ENCODE measurements at regions not wholly inside any gene's neighbourhood (a gene's known extent, or its start where the extent isn't known, plus 50 kb on each side); places are given as distances from the start of the nearest gene placed in this dataset.

GRCh38 chr3:148214705-148215104 is 483.0 kb upstream of the AGTR1 start:
- no peak for TF ChIP-seq CTCF (IDR thresholded peaks at IDR 0.05)
- no peak for TF ChIP-seq TCF7L2 (IDR thresholded peaks at IDR 0.05; ENCODE audit: low read depth, low read length)
- TF ChIP-seq, protein P1, sequence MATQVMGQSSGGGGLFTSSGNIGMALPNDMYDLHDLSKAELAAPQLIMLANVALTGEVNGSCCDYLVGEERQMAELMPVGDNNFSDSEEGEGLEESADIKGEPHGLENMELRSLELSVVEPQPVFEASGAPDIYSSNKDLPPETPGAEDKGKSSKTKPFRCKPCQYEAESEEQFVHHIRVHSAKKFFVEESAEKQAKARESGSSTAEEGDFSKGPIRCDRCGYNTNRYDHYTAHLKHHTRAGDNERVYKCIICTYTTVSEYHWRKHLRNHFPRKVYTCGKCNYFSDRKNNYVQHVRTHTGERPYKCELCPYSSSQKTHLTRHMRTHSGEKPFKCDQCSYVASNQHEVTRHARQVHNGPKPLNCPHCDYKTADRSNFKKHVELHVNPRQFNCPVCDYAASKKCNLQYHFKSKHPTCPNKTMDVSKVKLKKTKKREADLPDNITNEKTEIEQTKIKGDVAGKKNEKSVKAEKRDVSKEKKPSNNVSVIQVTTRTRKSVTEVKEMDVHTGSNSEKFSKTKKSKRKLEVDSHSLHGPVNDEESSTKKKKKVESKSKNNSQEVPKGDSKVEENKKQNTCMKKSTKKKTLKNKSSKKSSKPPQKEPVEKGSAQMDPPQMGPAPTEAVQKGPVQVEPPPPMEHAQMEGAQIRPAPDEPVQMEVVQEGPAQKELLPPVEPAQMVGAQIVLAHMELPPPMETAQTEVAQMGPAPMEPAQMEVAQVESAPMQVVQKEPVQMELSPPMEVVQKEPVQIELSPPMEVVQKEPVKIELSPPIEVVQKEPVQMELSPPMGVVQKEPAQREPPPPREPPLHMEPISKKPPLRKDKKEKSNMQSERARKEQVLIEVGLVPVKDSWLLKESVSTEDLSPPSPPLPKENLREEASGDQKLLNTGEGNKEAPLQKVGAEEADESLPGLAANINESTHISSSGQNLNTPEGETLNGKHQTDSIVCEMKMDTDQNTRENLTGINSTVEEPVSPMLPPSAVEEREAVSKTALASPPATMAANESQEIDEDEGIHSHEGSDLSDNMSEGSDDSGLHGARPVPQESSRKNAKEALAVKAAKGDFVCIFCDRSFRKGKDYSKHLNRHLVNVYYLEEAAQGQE (IDR thresholded peaks at IDR 0.05; ENCODE audit: insufficient read depth in 1 of 2, low read depth in 2 of 2, low read length in 1 of 2), result no peak
- no peak for TF ChIP-seq POLR2AphosphoS5 (IDR thresholded peaks at IDR 0.05; ENCODE audit: low read depth, low read length)
- no peak for TF ChIP-seq SIN3A (IDR thresholded peaks at IDR 0.05; ENCODE audit: borderline replicate concordance, insufficient read depth, low read depth, low read length)

All from Panc1 (cell line).